ENCODE measurements at regions not wholly inside any gene's neighbourhood (a gene's known extent, or its start where the extent isn't known, plus 50 kb on each side); places are given as distances from the start of the nearest gene placed in this dataset.
"Not testable (repeated sequence)": the region's sequence is repeated elsewhere in the genome, so short reads cannot be mapped to it uniquely, and the experiment has no call there.

DNA sequence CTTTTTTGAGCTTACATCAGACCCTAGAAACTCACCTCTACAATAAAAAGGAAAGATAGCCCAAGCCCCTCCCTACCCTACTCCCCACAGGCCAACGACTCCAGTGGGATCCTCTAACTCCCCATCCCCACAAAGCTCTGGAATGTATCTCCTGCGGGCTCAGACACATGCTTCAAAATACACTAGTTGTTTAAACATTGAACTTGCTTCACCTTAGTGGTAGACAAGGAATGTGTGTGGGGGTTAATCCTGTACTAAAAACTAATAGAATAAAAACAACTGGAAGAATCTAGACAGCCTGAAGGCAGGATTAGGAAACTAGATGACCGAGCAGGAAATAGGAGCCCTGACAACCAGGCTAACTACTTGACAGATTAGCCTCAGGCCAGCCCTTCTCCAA lies 211.5 kb downstream of the SUCLG1 start:
- POLR2A ChIA-PET: no interaction called here
- H3K4me1 Mint-ChIP-seq: no peaks in the 10 kb centered on the region
- peaks cover 4% of the 10 kb centered on the region for H3K27me3 Mint-ChIP-seq
- no peak overlapping the region for H3K27ac Mint-ChIP-seq
- no peak overlapping the region for H3K4me3 Mint-ChIP-seq
- intact Hi-C loops (cut with DNase I, micrococcal nuclease): no loop called here
- no peak for ATAC-seq
- H3K36me3 Mint-ChIP-seq (ENCODE audit: low read depth): no peaks in the 10 kb centered on the region
- H3K9me3 Mint-ChIP-seq (ENCODE audit: low read depth): no peaks in the 10 kb centered on the region
- CTCF ChIA-PET: interaction anchor here (0.7 kb wide), 1 partner anchor 15 kb away, joined by 3 read pairs; no protein-coding TSS in a partner anchor
- no peak for DNase-seq

DNA sequence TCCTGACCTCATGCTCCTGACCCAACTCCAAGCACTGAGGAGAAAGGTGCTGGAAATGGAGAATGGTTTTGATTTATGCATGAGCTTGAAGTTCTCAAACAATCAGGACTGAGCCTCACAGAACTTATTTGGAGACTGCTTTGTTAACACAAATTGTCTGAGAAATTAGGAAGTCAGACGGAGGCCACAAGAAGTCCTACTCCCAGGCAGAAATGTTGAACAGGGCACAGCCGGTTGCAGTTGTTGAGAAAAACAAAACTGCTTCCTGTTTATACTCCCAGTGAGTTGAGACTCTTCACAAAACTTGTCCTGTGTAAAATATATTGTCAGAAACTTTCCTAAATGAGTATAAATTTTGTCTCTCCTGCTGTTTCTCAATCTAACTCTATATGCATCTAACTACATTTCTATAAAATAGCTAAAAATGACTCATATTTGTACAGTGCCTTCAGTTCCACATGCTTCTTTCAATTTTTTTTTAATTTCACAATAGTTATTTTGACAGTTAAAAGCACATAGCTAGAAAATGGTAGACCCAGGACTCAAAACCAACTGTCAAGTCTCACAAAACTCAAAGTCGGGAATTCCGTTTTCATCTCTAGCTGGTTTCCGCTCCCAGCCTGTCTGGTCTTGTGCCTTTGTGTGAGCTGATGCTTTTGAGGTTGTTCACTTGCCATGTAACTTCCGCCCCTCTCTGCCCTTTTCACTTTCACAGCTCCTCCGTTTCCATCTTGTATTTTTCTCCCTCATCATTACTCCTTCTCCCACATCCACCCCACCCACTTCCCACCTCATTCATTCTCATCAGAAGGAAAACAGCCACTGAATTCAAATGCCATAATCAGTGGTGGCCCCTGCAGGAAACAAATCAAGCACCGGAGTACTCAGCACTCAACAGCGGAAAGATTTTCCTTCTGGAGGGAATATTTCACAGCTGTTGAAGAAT lies 215.0 kb downstream of the SUCLG1 start:
- DNase-seq (no peak), ATAC-seq (no peak)
- peaks cover 8% of the 10 kb centered on the region for H3K27me3 Mint-ChIP-seq
- H3K4me3 Mint-ChIP-seq: no peak overlapping the region
- intact Hi-C loops (cut with DNase I, micrococcal nuclease): no loop called here
- ChIA-PET POLR2A (no interaction called here), CTCF (no interaction called here)
- H3K9me3 Mint-ChIP-seq (ENCODE audit: low read depth): no peaks in the 10 kb centered on the region
- no peaks in the 10 kb centered on the region for H3K4me1 Mint-ChIP-seq
- H3K27ac Mint-ChIP-seq: no peak overlapping the region
- H3K36me3 Mint-ChIP-seq (ENCODE audit: low read depth): no peaks in the 10 kb centered on the region

DNA sequence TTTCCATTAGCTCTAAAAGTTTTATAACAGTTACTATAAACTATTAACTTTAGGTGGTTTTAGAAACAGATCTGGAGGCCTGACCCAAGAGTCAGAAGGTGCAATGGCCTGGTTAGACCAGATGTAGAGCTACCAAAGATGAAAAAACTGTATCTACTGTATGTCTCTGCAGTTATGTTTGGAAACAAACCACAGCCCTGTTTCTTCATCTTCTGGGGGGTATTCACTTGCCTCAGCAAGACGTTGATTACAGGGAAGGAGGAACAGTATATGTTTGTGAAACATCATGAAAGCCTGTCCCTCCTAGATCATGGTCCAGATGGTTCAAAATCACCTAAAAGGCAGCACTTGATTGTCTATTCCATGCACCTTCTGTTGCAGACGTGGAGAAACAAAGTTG lies 220.2 kb downstream of the SUCLG1 start:
- no peaks in the 10 kb centered on the region for H3K9me3 Mint-ChIP-seq (ENCODE audit: low read depth)
- no peak overlapping the region for H3K4me3 Mint-ChIP-seq
- ChIA-PET POLR2A (no interaction called here), CTCF (no interaction called here)
- no peak overlapping the region for H3K27ac Mint-ChIP-seq
- no peaks in the 10 kb centered on the region for H3K4me1 Mint-ChIP-seq
- H3K27me3 Mint-ChIP-seq: peaks cover 13% of the 10 kb centered on the region
- intact Hi-C loops (cut with DNase I, micrococcal nuclease): no loop called here
- no peak for DNase-seq
- H3K36me3 Mint-ChIP-seq (ENCODE audit: low read depth): no peaks in the 10 kb centered on the region
- no peak for ATAC-seq

DNA sequence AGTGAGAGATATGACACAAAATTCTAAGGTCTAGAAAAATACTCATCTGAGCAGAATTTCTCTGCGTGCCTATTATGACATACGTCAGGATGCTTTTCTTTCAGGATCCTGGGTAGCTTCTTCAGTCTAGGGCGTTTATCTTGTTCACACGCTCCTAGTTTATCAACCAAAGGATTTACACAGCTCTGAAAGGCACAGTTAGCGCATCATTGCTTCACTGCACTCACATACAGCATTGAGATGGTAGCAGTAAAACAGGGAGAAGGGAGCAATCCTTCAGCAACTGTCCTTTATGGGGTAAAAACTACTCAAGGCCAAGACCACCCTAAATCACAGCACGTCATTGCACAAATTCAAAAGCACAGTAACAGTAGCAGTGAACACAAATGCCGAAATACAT lies 222.8 kb downstream of the SUCLG1 start:
- ATAC-seq (no peak), DNase-seq (no peak)
- Mint-ChIP-seq H3K27me3 (peaks cover 15% of the 10 kb centered on the region), H3K4me3 (no peak overlapping the region), H3K9me3 (ENCODE audit: low read depth) (no peaks in the 10 kb centered on the region), H3K36me3 (ENCODE audit: low read depth) (no peaks in the 10 kb centered on the region), H3K4me1 (no peaks in the 10 kb centered on the region), H3K27ac (no peak overlapping the region)
- intact Hi-C loops (cut with DNase I, micrococcal nuclease): no loop called here
- POLR2A ChIA-PET: no interaction called here
- CTCF ChIA-PET: no interaction called here

DNA sequence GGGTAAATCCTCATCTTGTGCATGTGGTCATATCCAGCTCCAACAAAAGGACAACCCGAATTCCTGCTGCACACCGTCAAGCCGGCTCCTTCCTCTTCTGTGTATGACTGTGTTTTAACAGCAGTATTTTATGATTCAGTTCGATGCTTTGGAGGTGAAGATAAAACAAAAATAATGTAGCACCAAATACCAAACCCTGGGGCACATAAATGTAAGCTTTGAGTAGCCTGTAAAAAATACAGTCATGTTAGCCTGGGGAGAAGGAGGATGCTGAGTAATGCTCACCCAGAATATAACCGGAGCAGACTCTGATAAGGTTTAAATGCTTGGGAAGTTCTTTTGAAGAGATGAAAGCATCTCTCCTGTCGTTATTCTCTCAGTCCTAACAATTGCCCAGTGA lies 225.0 kb downstream of the SUCLG1 start:
- ChIA-PET CTCF (interaction anchor here (0.5 kb wide), 1 partner anchor 863 kb away, joined by 3 read pairs; no protein-coding TSS in a partner anchor), POLR2A (no interaction called here)
- Mint-ChIP-seq H3K9me3 (ENCODE audit: low read depth) (no peaks in the 10 kb centered on the region), H3K36me3 (ENCODE audit: low read depth) (no peaks in the 10 kb centered on the region), H3K27ac (no peak overlapping the region), H3K27me3 (peaks cover 10% of the 10 kb centered on the region), H3K4me1 (no peaks in the 10 kb centered on the region), H3K4me3 (no peak overlapping the region)
- intact Hi-C loops (cut with DNase I, micrococcal nuclease): no loop called here
- DNase-seq: no peak
- ATAC-seq: no peak

DNA sequence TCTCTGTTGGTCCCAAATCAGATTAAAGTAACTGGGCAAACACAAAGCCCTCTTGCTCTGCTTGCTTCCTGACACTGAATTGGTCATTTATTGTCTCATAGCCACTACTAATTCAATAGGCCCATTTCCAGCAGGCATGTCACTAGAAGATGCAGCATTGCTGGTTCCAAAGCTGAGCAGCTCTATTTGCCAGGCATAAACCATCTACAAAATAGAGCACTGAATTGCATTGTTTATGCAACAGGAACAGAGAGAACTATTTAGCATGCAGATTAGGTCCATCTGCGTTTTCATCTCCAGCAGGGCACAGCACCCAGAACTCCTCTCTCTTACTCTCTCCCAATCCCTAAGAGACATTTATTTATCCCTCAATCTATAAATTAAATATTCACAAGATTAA lies 227.6 kb downstream of the SUCLG1 start:
- Mint-ChIP-seq H3K27me3 (peaks cover 4% of the 10 kb centered on the region), H3K4me3 (no peak overlapping the region), H3K27ac (no peak overlapping the region), H3K36me3 (ENCODE audit: low read depth) (no peaks in the 10 kb centered on the region), H3K4me1 (no peaks in the 10 kb centered on the region), H3K9me3 (ENCODE audit: low read depth) (no peaks in the 10 kb centered on the region)
- intact Hi-C loops (cut with DNase I, micrococcal nuclease): no loop called here
- POLR2A ChIA-PET: no interaction called here
- ATAC-seq: no peak
- DNase-seq: no peak
- CTCF ChIA-PET: no interaction called here

DNA sequence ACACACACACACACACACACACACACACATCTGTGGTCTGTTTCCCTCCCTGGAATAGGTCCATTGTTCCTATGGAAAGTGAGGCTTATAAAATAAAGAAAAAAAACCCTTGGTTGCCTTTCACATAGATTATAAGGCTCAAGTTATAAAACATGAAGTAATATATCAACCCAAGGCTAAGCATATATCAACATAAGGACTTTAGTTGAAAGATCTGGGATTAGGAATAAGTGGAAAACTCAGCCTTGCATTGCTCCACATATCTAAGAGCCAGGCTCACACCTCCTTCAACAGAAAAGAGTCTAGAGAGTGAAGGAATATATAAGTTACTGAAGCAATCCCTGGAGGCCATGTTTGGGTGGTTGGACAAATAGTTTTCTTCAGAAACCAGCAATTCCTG lies 235.0 kb downstream of the SUCLG1 start:
- H3K9me3 Mint-ChIP-seq (ENCODE audit: low read depth): no peaks in the 10 kb centered on the region
- H3K27ac Mint-ChIP-seq: no peak overlapping the region
- peaks cover 7% of the 10 kb centered on the region for H3K27me3 Mint-ChIP-seq
- H3K36me3 Mint-ChIP-seq (ENCODE audit: low read depth): no peaks in the 10 kb centered on the region
- CTCF ChIA-PET: no interaction called here
- no peaks in the 10 kb centered on the region for H3K4me1 Mint-ChIP-seq
- POLR2A ChIA-PET: no interaction called here
- intact Hi-C loops (cut with DNase I, micrococcal nuclease): no loop called here
- H3K4me3 Mint-ChIP-seq: no peak overlapping the region
- DNase-seq (no peak), ATAC-seq (no peak)

DNA sequence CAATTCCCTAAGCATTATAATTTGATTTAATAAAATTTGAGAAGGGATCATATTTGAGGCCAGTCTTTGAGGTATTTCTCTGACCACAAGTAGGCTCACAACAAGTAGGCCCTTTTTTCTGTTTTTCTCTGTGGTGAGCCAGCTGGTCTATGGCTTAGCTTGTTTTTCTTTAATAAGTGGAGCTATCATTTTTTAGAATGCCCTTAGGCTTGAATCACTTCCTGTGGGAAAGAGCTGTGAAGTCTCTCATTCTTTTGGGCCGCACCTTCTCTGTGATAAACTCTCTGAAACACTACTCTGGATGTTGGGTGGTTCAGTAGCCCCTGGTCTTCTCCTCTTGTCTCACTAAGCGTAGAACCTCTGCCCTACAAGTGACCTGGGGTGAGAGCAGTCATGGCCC lies 235.9 kb downstream of the SUCLG1 start:
- ATAC-seq (no peak), DNase-seq (no peak)
- intact Hi-C loops (cut with DNase I, micrococcal nuclease): no loop called here
- Mint-ChIP-seq H3K4me1 (no peaks in the 10 kb centered on the region), H3K4me3 (no peak overlapping the region), H3K27me3 (peaks cover 7% of the 10 kb centered on the region), H3K36me3 (ENCODE audit: low read depth) (no peaks in the 10 kb centered on the region), H3K27ac (no peak overlapping the region), H3K9me3 (ENCODE audit: low read depth) (no peaks in the 10 kb centered on the region)
- CTCF ChIA-PET: interaction anchor here (0.6 to 2.0 kb wide), 2 partner anchors 9 to 221 kb away, joined by 3 to 7 read pairs; no protein-coding TSS in a partner anchor
- POLR2A ChIA-PET: no interaction called here

DNA sequence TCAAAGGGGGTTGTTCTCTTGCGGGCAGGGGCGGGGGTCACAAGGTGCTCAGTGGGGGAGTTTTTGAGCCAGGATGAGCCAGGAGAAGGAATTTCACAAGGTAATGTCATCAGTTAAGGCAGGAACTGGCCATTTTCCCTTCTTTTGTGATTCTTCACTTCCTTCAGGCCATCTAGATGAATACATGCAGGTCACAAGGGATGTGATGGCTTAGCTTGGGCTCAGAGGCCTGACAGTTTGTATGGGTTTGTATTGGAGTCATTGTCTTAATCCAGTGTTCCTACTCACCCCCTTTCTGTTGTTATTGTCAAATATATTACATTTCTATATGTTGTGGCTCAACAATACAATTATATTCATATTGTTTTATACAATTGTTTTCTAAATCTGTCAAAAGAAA lies 238.0 kb downstream of the SUCLG1 start:
- H3K4me1 Mint-ChIP-seq; H3K36me3 Mint-ChIP-seq (ENCODE audit: low read depth); H3K27me3 Mint-ChIP-seq; H3K4me3 Mint-ChIP-seq; POLR2A ChIA-PET; H3K9me3 Mint-ChIP-seq (ENCODE audit: low read depth); H3K27ac Mint-ChIP-seq; ATAC-seq; intact Hi-C loops (cut with DNase I, micrococcal nuclease); DNase-seq; CTCF ChIA-PET: not testable (repeated sequence)

DNA sequence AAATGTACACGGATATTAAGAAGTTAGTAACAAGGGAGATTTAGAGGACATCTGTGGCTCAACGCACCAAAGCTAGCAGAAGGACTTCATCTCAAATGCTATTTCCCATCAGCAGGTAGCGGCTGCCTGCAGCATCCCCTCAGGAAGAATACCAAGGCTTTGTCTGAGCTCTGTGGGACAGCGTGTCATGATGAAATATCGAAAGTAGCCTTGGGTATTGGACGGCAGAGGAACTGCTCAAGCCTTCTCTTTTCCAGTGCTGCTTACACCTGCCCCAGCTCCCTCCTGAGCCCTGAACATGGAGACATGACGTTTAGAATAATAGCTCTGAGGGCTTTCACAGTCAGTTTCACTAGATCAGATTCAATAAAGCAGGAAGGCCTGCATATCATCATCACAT lies 241.6 kb downstream of the SUCLG1 start:
- no peak overlapping the region for H3K4me3 Mint-ChIP-seq
- CTCF ChIA-PET: interaction anchor here (0.7 kb wide), 1 partner anchor 82 kb away, joined by 3 read pairs; no protein-coding TSS in a partner anchor

DNA sequence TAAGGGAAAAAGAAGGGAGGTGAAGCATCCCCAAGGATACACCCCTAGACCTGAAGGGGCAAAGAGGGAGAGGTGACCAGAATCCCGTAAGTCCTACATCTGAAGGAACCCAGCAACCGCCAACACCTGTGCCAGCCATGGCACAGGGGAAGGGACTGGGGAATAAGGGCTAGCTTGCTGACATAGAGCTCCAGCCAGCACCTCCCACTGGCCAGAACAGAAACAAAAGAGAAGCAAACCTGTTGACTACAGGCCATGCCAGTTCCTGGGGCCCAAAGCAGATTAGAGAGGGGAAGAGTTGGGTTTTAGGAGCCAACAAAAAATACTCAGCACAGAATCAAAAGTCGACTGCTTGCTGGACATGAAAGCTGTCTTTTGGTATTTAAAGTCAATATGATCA lies 244.6 kb downstream of the SUCLG1 start:
- ChIA-PET POLR2A (no interaction called here), CTCF (interaction anchor here (2.0 kb wide), 1 partner anchor 8 kb away, joined by 7 read pairs; no protein-coding TSS in a partner anchor)
- Mint-ChIP-seq H3K4me3 (no peak overlapping the region), H3K27me3 (peaks cover 15% of the 10 kb centered on the region), H3K36me3 (ENCODE audit: low read depth) (no peaks in the 10 kb centered on the region), H3K4me1 (no peaks in the 10 kb centered on the region), H3K27ac (no peak overlapping the region), H3K9me3 (ENCODE audit: low read depth) (no peaks in the 10 kb centered on the region)
- DNase-seq (no peak), ATAC-seq (no peak)
- intact Hi-C loops (cut with DNase I, micrococcal nuclease): no loop called here

More for the DNA sequence above, 241.6 kb downstream of the SUCLG1 start:
- no peak for ATAC-seq
- H3K4me1 Mint-ChIP-seq: no peaks in the 10 kb centered on the region
- H3K27ac Mint-ChIP-seq: no peak overlapping the region
- POLR2A ChIA-PET: no interaction called here
- no peaks in the 10 kb centered on the region for H3K36me3 Mint-ChIP-seq (ENCODE audit: low read depth)
- DNase-seq: no peak
- intact Hi-C loops (cut with DNase I, micrococcal nuclease): no loop called here
- H3K27me3 Mint-ChIP-seq: peaks cover 5% of the 10 kb centered on the region
- H3K9me3 Mint-ChIP-seq (ENCODE audit: low read depth): no peaks in the 10 kb centered on the region

DNA sequence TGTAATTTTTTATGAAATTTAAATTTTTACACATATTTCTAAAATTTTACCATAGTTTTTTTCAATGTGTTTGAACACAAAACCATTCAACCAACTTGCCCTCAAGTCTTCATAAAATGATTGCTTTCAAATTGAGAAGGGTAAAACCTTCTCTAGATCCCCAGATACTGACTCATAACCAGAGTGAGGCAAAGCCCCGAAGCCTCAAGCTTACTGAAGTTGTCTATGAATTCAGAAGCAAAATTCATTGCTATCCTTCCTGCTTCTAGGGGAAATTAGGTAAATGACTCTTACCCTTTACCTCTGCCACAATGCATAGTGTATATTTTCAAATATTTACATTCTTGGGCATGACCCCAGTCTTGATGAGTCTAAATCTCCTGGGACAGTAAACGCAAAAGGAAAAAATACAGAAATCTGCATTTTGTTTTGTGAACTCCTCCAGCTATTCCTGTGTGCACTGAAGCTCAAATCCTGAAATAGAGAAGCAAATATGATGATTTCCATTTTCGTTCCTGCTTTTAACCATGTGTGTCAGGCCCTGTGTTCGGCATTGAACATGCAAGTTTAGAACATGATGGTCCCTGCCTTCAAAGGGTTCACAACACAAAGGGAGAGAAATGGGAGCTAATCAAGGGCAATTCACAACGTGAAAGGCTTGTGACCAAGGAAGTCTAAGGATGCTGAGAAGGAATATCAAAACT lies 246.3 kb downstream of the SUCLG1 start:
- CTCF ChIA-PET: interaction anchor here (0.6 to 2.0 kb wide), 3 partner anchors 10 to 102 kb away, joined by 3 to 7 read pairs (median 4); no protein-coding TSS in a partner anchor
- ATAC-seq: no peak
- POLR2A ChIA-PET: no interaction called here

More for the DNA sequence above, 246.3 kb downstream of the SUCLG1 start:
- intact Hi-C loops (cut with DNase I, micrococcal nuclease): no loop called here
- Mint-ChIP-seq H3K4me3 (no peak overlapping the region), H3K4me1 (no peaks in the 10 kb centered on the region), H3K27ac (no peak overlapping the region), H3K27me3 (peaks cover 24% of the 10 kb centered on the region), H3K36me3 (ENCODE audit: low read depth) (no peaks in the 10 kb centered on the region), H3K9me3 (ENCODE audit: low read depth) (no peaks in the 10 kb centered on the region)
- peak; percentile 30 for DNase-seq

All from activated CD4-positive, alpha-beta T cell treated with anti-CD3 and anti-CD28 coated beads for 36 hours (primary cell).